MM.1S (cell line): ENCODE measurements at regions not wholly inside any gene's neighbourhood (a gene's known extent, or its start where the extent isn't known, plus 50 kb on each side); places are given as distances from the start of the nearest gene placed in this dataset.

Experiments
- DNase-seq: peaks from one replicate; pipeline ENCODE4 v3.0.0-alpha.2; 2015
- H2AFZ ChIP-seq: fragments of 300-600 bp; sonication (generic); 2 replicates; pipeline ENCODE4 v1.6.0; 2016; ENCODE audit warnings: antibody characterized with exemption, low read length
- H3F3A ChIP-seq: fragments of 300-600 bp; sonication (generic); 2 replicates; pipeline ENCODE4 v1.6.1; 2016; ENCODE audit warnings: mild to moderate bottlenecking, antibody characterized with exemption, low read length, moderate library complexity, mixed read lengths; ENCODE audit not compliant: insufficient read depth
- H3K27ac ChIP-seq: fragments of 300-600 bp; sonication (generic); 2 replicates; pipeline ENCODE4 v1.5.1; 2016; ENCODE audit warnings: mild to moderate bottlenecking, low read length
- H3K27me3 ChIP-seq: fragments of 300-600 bp; sonication (generic); replicated peaks from 2 replicates; pipeline ENCODE4 v1.6.0; 2016; ENCODE audit warnings: low read length; ENCODE audit not compliant: insufficient read depth
- H3K36me3 ChIP-seq: fragments of 300-600 bp; sonication (generic); replicated peaks from 2 replicates; pipeline ENCODE4 v1.6.1; 2016; ENCODE audit warnings: mild to moderate bottlenecking, low read length, mixed read lengths; ENCODE audit not compliant: insufficient read depth
- H3K4me1 ChIP-seq: fragments of 300-600 bp; sonication (generic); 2 replicates; pipeline ENCODE4 v1.6.1; 2016; ENCODE audit warnings: low read length, mixed read lengths
- H3K4me2 ChIP-seq: fragments of 300-600 bp; sonication (generic); 2 replicates; pipeline ENCODE4 v1.6.0; 2016; ENCODE audit warnings: low read depth, low read length
- H3K4me3 ChIP-seq: fragments of 300-600 bp; sonication (generic); 2 replicates; pipeline ENCODE4 v1.5.1; 2016; ENCODE audit warnings: low read length, mixed read lengths
- H3K79me2 ChIP-seq: fragments of 300-600 bp; sonication (generic); 2 replicates; pipeline ENCODE4 v1.6.1; 2016; ENCODE audit warnings: mixed run types, low read length, mixed read lengths
- H3K9ac ChIP-seq: fragments of 300-600 bp; sonication (generic); 2 replicates; pipeline ENCODE4 v1.6.1; 2016; ENCODE audit warnings: low read length, mixed read lengths
- H3K9me2 ChIP-seq: fragments of 300-600 bp; sonication (generic); replicated peaks from 2 replicates; pipeline ENCODE4 v1.6.1; 2016; ENCODE audit warnings: mild to moderate bottlenecking, low read length, mixed read lengths; ENCODE audit not compliant: insufficient read depth
- H3K9me3 ChIP-seq: fragments of 300-600 bp; sonication (generic); replicated peaks from 2 replicates; pipeline ENCODE4 v1.6.1; 2016; ENCODE audit warnings: mild to moderate bottlenecking, low read length, mixed read lengths; ENCODE audit not compliant: insufficient read depth
- H4K20me1 ChIP-seq: fragments of 300-600 bp; sonication (generic); 2 replicates; pipeline ENCODE4 v1.6.1; 2016; ENCODE audit warnings: mild to moderate bottlenecking, low read length, moderate library complexity, mixed read lengths; ENCODE audit not compliant: insufficient read depth
- CTCF ChIP-seq: fragments of 300-600 bp; sonication (generic); IDR thresholded peaks from 2 replicates; pipeline ENCODE4 v1.5.1; 2016; ENCODE audit warnings: antibody characterized with exemption, low read length, mixed read lengths
- EZH2 ChIP-seq: fragments of 300-600 bp; sonication (generic); optimal IDR thresholded peaks from 2 replicates; pipeline ENCODE3; 2017; ENCODE audit warnings: low read depth, mild to moderate bottlenecking, antibody characterized with exemption, low read length, mixed read lengths
- EZH2phosphoT487 ChIP-seq: fragments of 300-600 bp; sonication (generic); IDR thresholded peaks from 2 replicates; pipeline ENCODE4 v1.6.1; 2018; ENCODE audit warnings: antibody characterized with exemption, low read length

- Histone ChIP-seq H3K27me3 (no peaks in the 10 kb centered on the region), H3K9ac (no peak overlapping the region), H3K9me2 (no peaks in the 10 kb centered on the region), H3K27ac (no peak overlapping the region), H3K9me3 (no peaks in the 10 kb centered on the region), H3K4me1 (no peaks in the 10 kb centered on the region), H3F3A (no peaks in the 10 kb centered on the region), H2AFZ (no peak overlapping the region), H4K20me1 (no peaks in the 10 kb centered on the region), H3K4me2 (no peak overlapping the region), H3K4me3 (no peak overlapping the region), H3K36me3 (no peaks in the 10 kb centered on the region), H3K79me2 (no peaks in the 10 kb centered on the region)
- no peak for DNase-seq
- no peak for TF ChIP-seq EZH2
- no peak for TF ChIP-seq CTCF
- TF ChIP-seq EZH2phosphoT487 = no peak
Measured at GRCh38 chr15:56524915-56525314, 60.0 kb upstream of the MNS1 start.

GRCh38 chr15:56523521-56523920 is 58.6 kb upstream of the MNS1 start:
- H2AFZ ChIP-seq = no peak overlapping the region
- H3K36me3 ChIP-seq = no peaks in the 10 kb centered on the region
- H3K9me2 ChIP-seq = 0 out of 2 replicates have a peak, but pooled peaks cover 3% of the 10 kb centered on the region
- no peak overlapping the region for H3K4me2 ChIP-seq
- DNase-seq = no peak
- no peak for TF ChIP-seq EZH2phosphoT487
- no peak for TF ChIP-seq EZH2
- no peak for TF ChIP-seq CTCF
- H3F3A ChIP-seq = no peaks in the 10 kb centered on the region
- no peak overlapping the region for H3K27ac ChIP-seq
- no peaks in the 10 kb centered on the region for H4K20me1 ChIP-seq
- no peaks in the 10 kb centered on the region for H3K9me3 ChIP-seq
- H3K27me3 ChIP-seq = no peaks in the 10 kb centered on the region
- H3K79me2 ChIP-seq = no peaks in the 10 kb centered on the region
- H3K4me1 ChIP-seq = no peaks in the 10 kb centered on the region
- no peak overlapping the region for H3K9ac ChIP-seq
- no peak overlapping the region for H3K4me3 ChIP-seq

GRCh38 chr15:56519000-56519399 is 54.1 kb upstream of the MNS1 start:
- H3K27ac ChIP-seq = no peak overlapping the region
- no peaks in the 10 kb centered on the region for H3K4me1 ChIP-seq
- no peak for TF ChIP-seq EZH2phosphoT487
- TF ChIP-seq CTCF = no peak
- TF ChIP-seq EZH2 = no peak
- no peaks in the 10 kb centered on the region for H4K20me1 ChIP-seq
- no peak overlapping the region for H3K9ac ChIP-seq
- H3K9me3 ChIP-seq = no peaks in the 10 kb centered on the region
- H3F3A ChIP-seq = no peaks in the 10 kb centered on the region
- H3K36me3 ChIP-seq = no peaks in the 10 kb centered on the region
- no peak overlapping the region for H2AFZ ChIP-seq
- H3K27me3 ChIP-seq = no peaks in the 10 kb centered on the region
- no peak overlapping the region for H3K4me2 ChIP-seq
- H3K79me2 ChIP-seq = no peaks in the 10 kb centered on the region
- no peak overlapping the region for H3K4me3 ChIP-seq
- H3K9me2 ChIP-seq = 0 out of 2 replicates have a peak, but pooled peaks cover 3% of the 10 kb centered on the region
- DNase-seq = no peak
